Hepatocyte (in vitro differentiated cells): ENCODE measurements at regions not wholly inside any gene's neighbourhood (a gene's known extent, or its start where the extent isn't known, plus 50 kb on each side); places are given as distances from the start of the nearest gene placed in this dataset.

Source experiments
- CTCF ChIP-seq: fragments of 200-600 bp; sonication (generic); IDR thresholded peaks from 2 replicates; pipeline ENCODE4 v1.5.1; 2016; ENCODE audit warnings: antibody characterized with exemption, mild to moderate bottlenecking; ENCODE audit not compliant: poor library complexity
- EZH2 ChIP-seq: fragments of 200-600 bp; sonication (generic); IDR thresholded peaks from 2 replicates; pipeline ENCODE4 v1.6.1; 2016; ENCODE audit warnings: antibody characterized with exemption, mild to moderate bottlenecking, borderline replicate concordance
- EZH2phosphoT487 ChIP-seq: fragments of 200-600 bp; sonication (generic); IDR thresholded peaks from one replicate; pipeline ENCODE4 v1.6.1; 2018; ENCODE audit warnings: antibody characterized with exemption, mild to moderate bottlenecking, low read depth, moderate library complexity; ENCODE audit not compliant: unreplicated experiment, severe bottlenecking

- TF ChIP-seq EZH2phosphoT487 (no peak), CTCF (no peak), EZH2 (no peak)
Measured at GRCh38 chr1:187949567-187949966, 1120.8 kb downstream of the PLA2G4A start.
